C4-2B (cell line): ENCODE measurements at regions not wholly inside any gene's neighbourhood (a gene's known extent, or its start where the extent isn't known, plus 50 kb on each side); places are given as distances from the start of the nearest gene placed in this dataset.

Source experiments
- CTCF ChIP-seq: fragments of 450-650 bp; conservative IDR thresholded peaks from 2 replicates; pipeline ENCODE4 v1.5.1; 2017; ENCODE audit warnings: mild to moderate bottlenecking
- ZFX ChIP-seq: fragments of 450-650 bp; IDR thresholded peaks from 2 replicates; pipeline ENCODE4 v1.6.1; 2017

- TF ChIP-seq CTCF, result no peak
- no peak for TF ChIP-seq ZFX
Observed at GRCh38 chr5:156004754-156005153, 322.2 kb upstream of the SGCD start.
